ENCODE measurements at regions not wholly inside any gene's neighbourhood (a gene's known extent, or its start where the extent isn't known, plus 50 kb on each side); places are given as distances from the start of the nearest gene placed in this dataset.

GRCh38 chr16:27686926-27687325 is 137.0 kb downstream of the KATNIP start:
- DNase-seq = no peak

GRCh38 chr16:27687605-27688004 is 137.7 kb downstream of the KATNIP start:
- DNase-seq = no peak

GRCh38 chr16:27689711-27690110 is 139.8 kb downstream of the KATNIP start:
- DNase-seq = no peak

GRCh38 chr16:27690608-27691007 is 140.7 kb downstream of the KATNIP start:
- DNase-seq = peak in 1 of 2 donors; percentile 12

- DNase-seq = no peak
These were observed 141.8 kb downstream of the KATNIP start for GRCh38 chr16:27691721-27692120.

- no peak for DNase-seq
These were observed 142.6 kb downstream of the KATNIP start for GRCh38 chr16:27692576-27692975.

GRCh38 chr16:27695161-27695560 is 145.2 kb downstream of the KATNIP start:
- DNase-seq = no peak

GRCh38 chr16:27698266-27698665 is 148.3 kb downstream of the KATNIP start:
- DNase-seq = no peak

GRCh38 chr16:27698746-27699145 is 148.8 kb downstream of the KATNIP start:
- DNase-seq = no peak

GRCh38 chr16:27699540-27699939 is 149.6 kb downstream of the KATNIP start:
- no peak for DNase-seq

GRCh38 chr16:27700304-27700995 is 150.5 kb downstream of the KATNIP start:
- no peak for DNase-seq

- DNase-seq = no peak
These were observed 151.4 kb downstream of the KATNIP start for GRCh38 chr16:27701381-27701780.

GRCh38 chr16:27703121-27703520 is 153.2 kb downstream of the KATNIP start:
- no peak for DNase-seq

- DNase-seq = no peak
These were observed 153.6 kb downstream of the KATNIP start for GRCh38 chr16:27703545-27703944.

- no peak for DNase-seq
These were observed 154.3 kb downstream of the KATNIP start for GRCh38 chr16:27704252-27704651.

- no peak for DNase-seq
These were observed 156.4 kb downstream of the KATNIP start for GRCh38 chr16:27706156-27706865.

GRCh38 chr16:27706866-27707685 is 157.1 kb downstream of the KATNIP start:
- DNase-seq = no peak

GRCh38 chr16:27708651-27709050 is 158.7 kb downstream of the KATNIP start:
- no peak for DNase-seq

GRCh38 chr16:27712251-27712711 is 162.3 kb downstream of the KATNIP start:
- DNase-seq = no peak

GRCh38 chr16:27717726-27718125 is 167.8 kb downstream of the KATNIP start:
- no peak for DNase-seq

GRCh38 chr16:27718201-27719105 is 168.5 kb downstream of the KATNIP start:
- no peak for DNase-seq

- no peak for DNase-seq
These were observed 169.1 kb downstream of the KATNIP start for GRCh38 chr16:27719106-27719445.

All from CD4-positive, alpha-beta T cell treated with Interleukin-4 for 1 hour (primary cell).